Neuronal stem cell (in vitro differentiated cells): ENCODE measurements at regions not wholly inside any gene's neighbourhood (a gene's known extent, or its start where the extent isn't known, plus 50 kb on each side); places are given as distances from the start of the nearest gene placed in this dataset.

Experiments used
- DNase-seq: peaks from one replicate; pipeline ENCODE4 v3.0.0-alpha.2; 2013; ENCODE audit warnings: low spot score
- H2AFZ ChIP-seq: one replicate; pipeline ENCODE4 v1.6.1; 2013; ENCODE audit warnings: mild to moderate bottlenecking, low read length, inconsistent platforms
- H2AK5ac ChIP-seq: 2 replicates; pipeline ENCODE4 v1.6.1; 2013; ENCODE audit warnings: low read depth, mild to moderate bottlenecking, inconsistent platforms, low read length, moderate library complexity, mixed read lengths
- H2BK120ac ChIP-seq: 2 replicates; pipeline ENCODE4 v1.6.1; 2013; ENCODE audit warnings: low read depth, mild to moderate bottlenecking, inconsistent platforms, low read length, moderate library complexity, mixed read lengths
- H2BK12ac ChIP-seq: one replicate; pipeline ENCODE4 v1.6.1; 2013; ENCODE audit warnings: low read length, inconsistent platforms
- H2BK15ac ChIP-seq: 2 replicates; pipeline ENCODE4 v1.6.1; 2013; ENCODE audit warnings: mild to moderate bottlenecking, low read length, inconsistent platforms, mixed read lengths
- H2BK5ac ChIP-seq: one replicate; pipeline ENCODE4 v1.6.1; 2013; ENCODE audit warnings: inconsistent platforms, mild to moderate bottlenecking, low read length, moderate library complexity
- H3K14ac ChIP-seq: one replicate; pipeline ENCODE4 v1.6.1; 2013; ENCODE audit warnings: low read length, inconsistent platforms
- H3K18ac ChIP-seq: 2 replicates; pipeline ENCODE4 v1.6.1; 2013; ENCODE audit warnings: low read length, inconsistent platforms
- H3K23ac ChIP-seq: 2 replicates; pipeline ENCODE4 v1.6.1; 2013; ENCODE audit warnings: low read depth, mild to moderate bottlenecking, mixed read lengths, low read length, inconsistent platforms; ENCODE audit not compliant: poor library complexity
- H3K27ac ChIP-seq: replicated peaks from 3 replicates; pipeline ENCODE4 v1.5.1; 2013; ENCODE audit warnings: low read length, inconsistent platforms
- H3K27me3 ChIP-seq, 3 experiments: 2 replicates each; pipeline ENCODE4 v1.6.1; 2013; ENCODE audit warnings: low read length in 3 of 3, mild to moderate bottlenecking in 2 of 3, inconsistent platforms in 1 of 3, low read depth in 1 of 3, mixed read lengths in 1 of 3, moderate library complexity in 1 of 3; ENCODE audit not compliant: control insufficient read depth in 3 of 3, insufficient read depth in 3 of 3
- H3K36me3 ChIP-seq, 2 donors: replicated peaks in 1 of 2; 2 replicates each; pipeline ENCODE4 v1.6.1; 2013; ENCODE audit warnings: low read length in 2 of 2; ENCODE audit not compliant: control insufficient read depth in 2 of 2, insufficient read depth in 2 of 2
- H3K4ac ChIP-seq: 2 replicates; pipeline ENCODE4 v1.6.1; 2013; ENCODE audit warnings: inconsistent platforms, mild to moderate bottlenecking, low read length, moderate library complexity
- H3K4me1 ChIP-seq, 2 donors: 1 replicate in 1 of 2; 2 replicates in 1 of 2; pipeline ENCODE4 v1.6.1; 2013; ENCODE audit warnings: low read length in 2 of 2, low read depth in 1 of 2; ENCODE audit not compliant: control insufficient read depth in 2 of 2, insufficient read depth in 1 of 2
- H3K4me2 ChIP-seq: one replicate; pipeline ENCODE4 v1.6.1; 2013; ENCODE audit warnings: mild to moderate bottlenecking, low read length, inconsistent platforms; ENCODE audit not compliant: insufficient read depth, poor library complexity, severe bottlenecking
- H3K4me3 ChIP-seq, 2 donors: 2 replicates each; pipeline ENCODE4 v1.5.1; 2013; ENCODE audit warnings: low read length in 2 of 2, mild to moderate bottlenecking in 2 of 2, inconsistent platforms in 1 of 2, moderate library complexity in 1 of 2
- H3K79me1 ChIP-seq: one replicate; pipeline ENCODE4 v1.6.1; 2013; ENCODE audit warnings: low read depth, mild to moderate bottlenecking, inconsistent platforms, low read length, moderate library complexity
- H3K9ac ChIP-seq: one replicate; pipeline ENCODE4 v1.6.1; 2013; ENCODE audit warnings: mild to moderate bottlenecking, low read depth, low read length, inconsistent platforms; ENCODE audit not compliant: poor library complexity
- H3K9me3 ChIP-seq, 2 donors: replicated peaks in 1 of 2; 2 replicates each; pipeline versions ENCODE3 to v1.6.1; 2013; ENCODE audit warnings: low read length in 2 of 2, mild to moderate bottlenecking in 2 of 2, inconsistent platforms in 1 of 2, low read depth in 1 of 2, mixed read lengths in 1 of 2, moderate library complexity in 1 of 2; ENCODE audit not compliant: control insufficient read depth in 2 of 2, insufficient read depth in 1 of 2
- H4K8ac ChIP-seq: one replicate; pipeline ENCODE4 v1.6.1; 2013; ENCODE audit warnings: low read depth, mild to moderate bottlenecking, inconsistent platforms, low read length, moderate library complexity
- H4K91ac ChIP-seq: one replicate; pipeline ENCODE4 v1.6.1; 2013; ENCODE audit warnings: low read length, low read depth, mild to moderate bottlenecking, inconsistent platforms; ENCODE audit not compliant: poor library complexity
- WGBS, 2 donors: extraction: QIAGEN DNeasy Blood & Tissue Kit; methylation state at CpG; one replicate each; pipeline ENCODE4 v1.1.7; 2013; ENCODE audit warnings: missing lambda C conversion rate in 2 of 2, mixed read lengths in 1 of 2; ENCODE audit not compliant: insufficient read length in 2 of 2, insufficient replicate concordance in 1 of 2; ENCODE audit errors: extremely low coverage in 2 of 2; 5-methylcytosine and 5-hydroxymethylcytosine counted together

DNA sequence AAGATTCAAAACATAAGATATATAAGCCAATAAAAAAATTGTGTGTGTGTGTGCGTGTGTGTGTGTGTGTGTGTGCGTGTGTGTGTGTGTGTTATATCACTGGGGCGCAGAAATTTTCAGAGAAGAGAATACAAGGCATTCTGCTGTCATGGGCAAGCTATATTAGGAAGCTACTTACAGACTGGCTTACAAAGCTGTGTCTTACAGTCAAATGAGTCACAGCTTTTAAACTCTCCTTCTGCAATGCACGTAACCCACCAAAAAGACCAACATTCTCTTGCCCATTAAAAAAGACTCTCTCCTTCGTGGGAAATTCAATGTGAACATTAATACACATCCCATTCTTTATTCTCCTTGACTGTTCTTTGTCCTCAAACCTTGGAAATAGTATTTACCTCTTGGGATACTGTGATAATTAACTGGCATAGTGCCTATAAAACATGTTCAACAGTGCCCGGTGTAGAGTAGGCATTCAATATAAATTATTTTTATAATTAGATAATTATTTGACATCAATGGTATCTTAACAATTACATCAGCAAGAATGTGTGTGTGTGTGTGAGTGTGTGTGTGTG is 860.4 kb upstream of the SOX9 start:
- H2BK120ac ChIP-seq, result no peak overlapping the region
- H4K91ac ChIP-seq, result no peak overlapping the region
- no peaks in the 10 kb centered on the region for H3K79me1 ChIP-seq
- H3K14ac ChIP-seq, result no peak overlapping the region
- no peak for DNase-seq
- no peak overlapping the region for H2AFZ ChIP-seq
- no peak overlapping the region for H3K18ac ChIP-seq
- no peaks in the 10 kb centered on the region for H3K36me3 ChIP-seq
- H2AK5ac ChIP-seq, result no peak overlapping the region
- no peak overlapping the region for H3K4me2 ChIP-seq
- no peak overlapping the region for H2BK12ac ChIP-seq
- no peaks in the 10 kb centered on the region for H3K27me3 ChIP-seq
- no peak overlapping the region for H3K9ac ChIP-seq
- no CpG with 5 or more reads among the region's 6 CpGs for WGBS, 2 donors
- H3K9me3 ChIP-seq, result no peaks in the 10 kb centered on the region
- no peak overlapping the region for H2BK15ac ChIP-seq
- no peak overlapping the region for H3K4ac ChIP-seq
- no peak overlapping the region for H4K8ac ChIP-seq
- no peak overlapping the region for H3K23ac ChIP-seq
- peaks cover 0 to 4% of the 10 kb centered on the region in 2 donors for H3K4me1 ChIP-seq
- H3K27ac ChIP-seq, result no peak overlapping the region
- H2BK5ac ChIP-seq, result no peak overlapping the region
- H3K4me3 ChIP-seq, result no peak overlapping the region

DNA sequence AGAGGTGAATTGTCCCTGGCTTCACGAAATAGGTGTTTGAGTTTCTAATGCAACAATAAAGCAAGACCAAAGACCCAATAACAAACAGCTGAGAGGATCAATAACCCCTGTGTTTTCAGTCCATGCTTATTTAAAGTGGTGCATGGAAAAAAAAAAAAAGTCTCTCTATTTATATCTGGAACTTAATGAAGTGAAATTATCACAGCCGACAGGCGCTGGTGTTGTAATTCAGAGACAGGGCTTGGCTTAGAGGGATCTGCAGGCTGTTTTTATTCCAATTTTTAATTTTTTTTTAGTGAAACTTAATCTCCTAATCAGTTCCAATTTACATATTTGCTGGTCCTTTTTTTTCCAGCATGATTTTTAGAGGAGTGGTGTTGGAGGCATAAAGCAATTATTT is 858.2 kb upstream of the SOX9 start:
- H3K9ac ChIP-seq, result no peak overlapping the region
- no peak overlapping the region for H3K14ac ChIP-seq
- H2AK5ac ChIP-seq, result no peak overlapping the region
- no peak overlapping the region for H3K4me3 ChIP-seq
- no peak overlapping the region for H4K91ac ChIP-seq
- H2BK12ac ChIP-seq, result no peak overlapping the region
- no peak overlapping the region for H3K18ac ChIP-seq
- DNase-seq, result no peak
- no peaks in the 10 kb centered on the region for H3K79me1 ChIP-seq
- peaks cover 2 to 3% of the 10 kb centered on the region in 2 donors for H3K9me3 ChIP-seq
- H3K27ac ChIP-seq, result no peak overlapping the region
- no peaks in the 10 kb centered on the region for H3K36me3 ChIP-seq
- no peak overlapping the region for H3K23ac ChIP-seq
- no peak overlapping the region for H2BK15ac ChIP-seq
- no peaks in the 10 kb centered on the region for H3K27me3 ChIP-seq
- H3K4me1 ChIP-seq, result peaks cover 0 to 4% of the 10 kb centered on the region in 2 donors
- no peak overlapping the region for H4K8ac ChIP-seq
- H2BK120ac ChIP-seq, result no peak overlapping the region
- no peak overlapping the region for H3K4me2 ChIP-seq
- no peak overlapping the region for H3K4ac ChIP-seq
- H2AFZ ChIP-seq, result no peak overlapping the region
- WGBS, 2 donors, result no CpG with 5 or more reads among the region's 3 CpGs
- H2BK5ac ChIP-seq, result no peak overlapping the region

DNA sequence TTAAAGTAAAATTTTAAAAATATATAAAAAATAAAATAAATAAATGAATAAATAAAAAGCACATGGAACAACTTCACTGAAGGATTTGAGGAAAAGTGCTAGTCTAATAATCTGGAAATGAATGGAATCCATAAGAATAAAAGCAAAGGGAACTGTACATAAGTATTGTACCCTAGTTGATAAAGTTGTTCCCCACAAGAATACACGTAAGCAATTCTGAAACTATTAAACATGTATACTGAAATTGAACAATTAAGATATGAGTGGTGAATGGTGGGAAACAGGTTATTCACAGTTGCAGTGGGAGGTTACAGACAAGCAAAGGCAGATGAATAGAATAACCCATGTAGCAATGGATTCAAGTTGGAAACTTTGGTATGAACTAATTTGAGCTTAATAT is 853.2 kb upstream of the SOX9 start:
- Histone ChIP-seq H2AFZ (no peak overlapping the region), H3K4me3 (no peak overlapping the region), H4K8ac (no peak overlapping the region), H2BK5ac (no peak overlapping the region), H3K79me1 (no peaks in the 10 kb centered on the region), H3K4me2 (no peak overlapping the region), H2BK15ac (no peak overlapping the region), H3K18ac (no peak overlapping the region), H3K4me1 (no peaks in the 10 kb centered on the region), H3K27me3 (no peaks in the 10 kb centered on the region), H4K91ac (no peak overlapping the region), H3K4ac (no peak overlapping the region), H2BK12ac (no peak overlapping the region), H3K9ac (no peak overlapping the region), H2AK5ac (no peak overlapping the region), H3K27ac (no peak overlapping the region), H3K9me3 (peaks cover 2 to 7% of the 10 kb centered on the region in 2 donors), H2BK120ac (no peak overlapping the region), H3K23ac (no peak overlapping the region), H3K14ac (no peak overlapping the region), H3K36me3 (no peaks in the 10 kb centered on the region)
- WGBS, 2 donors, result no CpG with 5 or more reads among the region's 1 CpG
- no peak for DNase-seq

DNA sequence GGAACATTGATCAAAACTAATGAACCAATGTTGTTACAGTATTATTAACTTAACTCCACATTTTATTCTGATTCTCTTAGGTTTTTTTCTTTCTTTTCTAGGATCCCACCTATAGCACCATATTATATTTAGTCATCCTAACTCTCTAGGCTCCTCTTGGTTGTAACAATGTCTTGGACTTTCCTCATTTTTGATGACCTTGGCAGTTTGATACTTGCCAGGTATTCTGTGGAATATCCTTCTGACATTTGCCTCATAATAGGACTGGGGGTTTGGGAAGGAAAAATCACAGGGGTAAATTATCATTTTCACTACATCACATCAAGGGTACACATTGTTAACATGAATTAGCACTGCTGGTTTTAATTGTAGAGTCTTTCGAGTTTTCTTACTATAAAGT is 851.6 kb upstream of the SOX9 start:
- Histone ChIP-seq H3K4ac (no peak overlapping the region), H4K91ac (no peak overlapping the region), H4K8ac (no peak overlapping the region), H3K79me1 (no peaks in the 10 kb centered on the region), H3K4me1 (no peaks in the 10 kb centered on the region), H3K4me2 (no peak overlapping the region), H2AFZ (no peak overlapping the region), H3K18ac (no peak overlapping the region), H2BK120ac (no peak overlapping the region), H3K36me3 (no peaks in the 10 kb centered on the region), H3K27me3 (no peaks in the 10 kb centered on the region), H2BK15ac (no peak overlapping the region), H3K4me3 (no peak overlapping the region), H3K27ac (no peak overlapping the region), H2AK5ac (no peak overlapping the region), H3K23ac (no peak overlapping the region), H3K9ac (no peak overlapping the region), H2BK5ac (no peak overlapping the region), H3K14ac (no peak overlapping the region), H3K9me3 (peaks cover 2 to 7% of the 10 kb centered on the region in 2 donors), H2BK12ac (no peak overlapping the region)
- WGBS, 2 donors, result no CpG with 5 or more reads among the region's 1 CpG
- DNase-seq, result no peak
